ENCODE measurements at regions not wholly inside any gene's neighbourhood (a gene's known extent, or its start where the extent isn't known, plus 50 kb on each side); places are given as distances from the start of the nearest gene placed in this dataset.
A peak's percentile ranks its signal among the peaks of the same experiment; 100 is the strongest.

DNA sequence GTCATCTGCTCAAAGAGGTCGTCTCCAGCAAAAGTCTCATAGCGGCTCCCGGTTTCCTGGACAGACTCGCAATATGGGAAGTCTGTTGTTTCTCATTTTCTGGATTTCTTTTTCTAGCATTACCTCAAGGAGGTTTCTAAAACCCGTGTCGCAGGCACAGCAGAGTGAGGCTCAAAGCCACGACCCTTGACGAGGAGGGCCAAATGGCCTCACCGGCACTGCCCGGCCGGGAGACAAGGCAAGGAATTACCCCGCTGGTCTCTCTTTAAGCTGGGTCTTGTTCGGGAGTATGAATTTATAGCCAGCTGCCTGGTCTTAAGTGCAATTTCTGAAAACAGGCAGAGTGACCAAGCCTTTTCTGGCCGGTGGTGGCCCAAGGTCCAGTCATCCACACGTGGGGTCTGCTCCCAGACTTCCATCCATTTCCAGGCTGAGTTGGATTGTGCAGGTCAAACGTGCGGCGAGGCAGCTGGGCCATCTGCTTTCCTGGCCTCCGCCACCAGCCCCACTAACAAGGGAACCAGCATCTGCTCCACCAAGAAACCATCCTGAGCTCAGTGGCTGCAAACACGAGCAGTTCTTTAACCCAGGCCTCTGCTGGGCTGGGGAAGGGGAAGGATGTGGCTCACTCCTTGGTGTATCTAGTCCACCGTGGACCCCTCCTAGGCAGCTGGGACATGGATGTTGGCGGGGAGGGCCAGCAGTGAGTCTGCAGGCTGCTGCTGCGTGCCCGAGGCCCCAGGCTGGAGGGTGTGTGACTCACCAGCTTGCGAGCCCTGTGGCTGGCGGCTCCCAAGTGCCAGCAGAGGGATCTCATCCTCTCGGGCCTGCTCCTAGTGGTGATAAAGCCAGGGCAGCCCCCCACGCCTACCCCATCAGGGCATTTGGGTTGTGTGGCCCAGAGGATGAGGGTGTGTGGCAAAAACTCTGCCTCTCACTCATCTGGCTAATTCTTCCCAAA lies 55.6 kb upstream of the COL5A1 start:
- DNase-seq (ENCODE audit: low read depth): peak; percentile 87

DNA sequence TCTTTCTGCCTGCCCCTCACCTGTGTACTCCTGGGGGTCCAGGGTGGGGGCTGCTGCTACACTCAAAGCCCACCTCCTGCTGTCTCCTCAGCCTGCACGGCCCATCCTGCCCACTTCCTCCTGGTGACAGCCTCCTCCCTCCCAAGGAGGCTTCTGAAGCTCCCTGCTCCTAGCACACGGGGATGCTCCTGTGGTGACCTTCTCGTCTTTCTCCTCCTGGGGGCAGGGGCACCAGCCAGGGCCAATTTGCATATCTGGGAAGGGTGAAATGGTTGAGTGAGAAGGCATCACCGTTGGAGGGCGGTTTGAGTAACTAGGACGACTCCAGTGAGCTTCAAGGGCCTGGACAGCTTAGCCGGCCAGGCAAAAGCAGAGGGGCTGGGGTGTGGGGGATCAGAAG lies 51.9 kb upstream of the COL5A1 start:
- no peak for DNase-seq (ENCODE audit: low read depth)

DNA sequence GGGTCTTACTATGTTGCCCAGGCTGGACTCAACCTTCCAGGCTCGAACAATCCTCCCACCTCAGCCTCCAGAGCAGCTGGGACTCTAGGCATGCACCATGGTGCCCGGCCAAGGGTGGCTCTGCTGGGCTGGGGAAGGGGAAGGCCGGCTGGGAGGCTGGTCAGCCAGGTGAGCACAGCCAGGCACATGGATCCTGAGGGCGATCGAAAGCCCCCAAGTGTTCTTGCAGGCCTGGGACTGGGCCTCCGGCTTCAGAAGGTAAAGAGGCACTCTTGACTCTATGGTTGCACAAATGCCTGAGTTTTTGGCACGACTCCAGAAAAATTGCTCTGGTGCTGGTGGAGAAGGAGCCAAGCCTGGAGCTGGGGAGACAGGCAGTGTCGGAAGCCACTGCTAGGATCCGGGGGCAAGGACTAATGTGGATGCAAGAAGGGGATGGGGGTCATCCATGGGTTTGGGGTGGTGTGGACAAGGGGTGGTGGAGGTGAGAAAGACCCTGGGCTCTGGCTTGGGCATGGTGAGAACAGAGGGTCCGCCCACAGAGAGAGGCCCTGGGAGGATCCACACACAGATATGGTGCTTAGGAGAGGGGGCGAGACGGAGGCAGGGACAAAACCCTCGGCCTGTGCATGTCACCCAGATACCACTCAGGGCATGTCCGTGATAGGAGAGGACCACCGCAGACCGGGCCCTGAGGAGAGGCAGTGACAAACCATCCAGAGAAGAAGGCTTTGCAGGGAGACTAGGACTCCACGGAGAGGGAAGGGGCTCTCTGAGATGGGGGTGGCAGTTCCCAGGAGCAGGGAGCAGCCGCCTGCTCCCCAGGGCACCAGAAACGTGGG lies 51.1 kb upstream of the COL5A1 start:
- DNase-seq (ENCODE audit: low read depth): no peak

DNA sequence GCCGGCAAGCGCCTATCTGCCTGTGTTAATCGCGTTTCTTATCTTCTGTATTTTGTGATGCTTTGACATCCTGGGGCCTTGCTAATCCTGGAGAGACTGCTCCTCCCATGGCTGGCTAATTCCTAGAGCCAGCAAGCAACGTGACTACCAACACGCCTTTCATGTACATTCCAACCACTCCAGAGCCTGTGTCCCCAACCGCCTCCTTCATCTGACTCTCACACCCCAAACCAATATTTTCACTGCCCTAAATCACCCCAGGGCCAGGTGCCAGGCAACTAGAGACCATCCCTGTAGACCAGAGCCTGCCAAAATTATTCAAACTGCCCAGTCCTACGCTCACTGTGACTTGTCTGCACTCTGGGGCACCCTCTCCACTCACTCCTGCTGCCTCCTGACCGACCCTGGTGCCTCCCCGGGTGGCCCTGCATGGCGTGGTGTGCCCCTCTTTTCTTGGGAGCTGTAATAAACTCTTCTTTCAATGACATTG lies 50.5 kb upstream of the COL5A1 start:
- no peak for DNase-seq (ENCODE audit: low read depth)

DNA sequence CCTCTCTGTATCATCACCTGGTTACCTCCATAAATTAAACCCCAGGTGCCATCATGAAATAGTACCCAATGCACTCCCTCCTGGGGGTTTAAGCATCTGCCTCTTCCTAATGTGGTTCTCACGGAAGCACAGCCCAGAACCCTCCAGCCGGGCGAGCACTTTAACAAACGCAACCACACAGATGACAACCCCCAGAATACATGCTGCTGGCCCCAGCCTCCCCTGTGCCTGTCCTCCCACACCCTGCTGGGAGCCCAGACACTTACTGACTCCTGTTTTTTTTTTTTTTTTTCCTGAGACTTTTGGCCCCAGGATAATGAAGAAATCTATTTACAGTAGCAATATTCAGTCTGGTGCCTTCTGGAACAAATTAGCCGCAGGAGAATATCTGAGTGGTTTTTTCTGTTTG lies 50.0 kb upstream of the COL5A1 start:
- DNase-seq (ENCODE audit: low read depth): no peak
